HEK293 (cell line): ENCODE measurements at regions not wholly inside any gene's neighbourhood (a gene's known extent, or its start where the extent isn't known, plus 50 kb on each side); places are given as distances from the start of the nearest gene placed in this dataset.

Experiments
- SALL2 ChIP-seq: fragments of 450-650 bp; formaldehyde crosslinking; IDR thresholded peaks from 2 replicates; pipeline ENCODE4 v1.5.0; 2017; ENCODE audit warnings: missing biosample characterization, mild to moderate bottlenecking, missing genetic modification characterization, borderline replicate concordance
- ZNF211 ChIP-seq: fragments of 450-650 bp; formaldehyde crosslinking; IDR thresholded peaks from 2 replicates; pipeline ENCODE4 v1.5.1; 2016; ENCODE audit warnings: low read depth, missing biosample characterization, missing genetic modification characterization
- ZNF600 ChIP-seq: fragments of 450-650 bp; formaldehyde crosslinking; IDR thresholded peaks from 2 replicates; pipeline ENCODE4 v1.5.1; 2016; ENCODE audit warnings: missing biosample characterization, missing genetic modification characterization
- TF ChIP-seq, protein P1 (sequence below): fragments of 450-650 bp; formaldehyde crosslinking; IDR thresholded peaks from 2 replicates; pipeline ENCODE4 v1.5.1; 2016; ENCODE audit warnings: missing biosample characterization, missing genetic modification characterization

DNA sequence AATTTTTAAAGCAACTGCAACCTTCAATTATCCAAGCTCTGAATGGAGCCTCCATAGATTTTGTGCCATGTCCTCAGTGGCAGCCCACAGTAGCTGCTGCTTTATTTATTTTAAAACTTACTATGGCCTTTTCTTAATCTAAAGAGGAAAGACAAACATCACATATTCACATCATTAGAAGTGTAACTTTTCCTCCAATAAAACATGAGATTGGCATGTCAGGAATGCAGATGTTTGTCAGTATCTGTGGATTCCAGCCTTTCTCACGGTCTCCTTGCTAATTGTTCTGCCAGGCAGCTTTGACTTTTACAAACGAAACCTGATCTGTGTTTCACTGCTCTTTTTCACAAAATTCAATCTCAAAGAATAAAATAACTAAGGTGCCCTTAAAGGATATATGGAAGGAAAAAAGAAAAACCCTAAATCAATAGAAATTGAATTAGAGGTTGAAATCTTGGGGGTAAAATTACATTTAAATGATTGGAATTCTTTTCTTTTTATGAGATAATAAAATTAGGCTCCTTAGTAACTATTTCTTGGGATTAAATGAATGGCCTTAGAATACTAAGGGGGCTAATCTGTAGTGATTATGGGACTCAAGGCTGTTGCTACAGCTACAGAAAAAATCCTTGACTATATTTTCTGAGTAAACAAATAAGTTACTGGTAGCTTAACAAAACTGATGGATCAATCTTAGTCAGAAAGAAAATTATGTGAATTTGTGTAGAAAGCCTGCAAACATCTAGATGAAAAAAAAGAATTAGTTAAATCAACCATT is 151.3 kb downstream of the RTL9 start:
- TF ChIP-seq SALL2 (no peak), ZNF211 (tag by site-specific recombination) (no peak), ZNF600 (tag by site-specific recombination) (no peak)
- TF ChIP-seq, protein P1, sequence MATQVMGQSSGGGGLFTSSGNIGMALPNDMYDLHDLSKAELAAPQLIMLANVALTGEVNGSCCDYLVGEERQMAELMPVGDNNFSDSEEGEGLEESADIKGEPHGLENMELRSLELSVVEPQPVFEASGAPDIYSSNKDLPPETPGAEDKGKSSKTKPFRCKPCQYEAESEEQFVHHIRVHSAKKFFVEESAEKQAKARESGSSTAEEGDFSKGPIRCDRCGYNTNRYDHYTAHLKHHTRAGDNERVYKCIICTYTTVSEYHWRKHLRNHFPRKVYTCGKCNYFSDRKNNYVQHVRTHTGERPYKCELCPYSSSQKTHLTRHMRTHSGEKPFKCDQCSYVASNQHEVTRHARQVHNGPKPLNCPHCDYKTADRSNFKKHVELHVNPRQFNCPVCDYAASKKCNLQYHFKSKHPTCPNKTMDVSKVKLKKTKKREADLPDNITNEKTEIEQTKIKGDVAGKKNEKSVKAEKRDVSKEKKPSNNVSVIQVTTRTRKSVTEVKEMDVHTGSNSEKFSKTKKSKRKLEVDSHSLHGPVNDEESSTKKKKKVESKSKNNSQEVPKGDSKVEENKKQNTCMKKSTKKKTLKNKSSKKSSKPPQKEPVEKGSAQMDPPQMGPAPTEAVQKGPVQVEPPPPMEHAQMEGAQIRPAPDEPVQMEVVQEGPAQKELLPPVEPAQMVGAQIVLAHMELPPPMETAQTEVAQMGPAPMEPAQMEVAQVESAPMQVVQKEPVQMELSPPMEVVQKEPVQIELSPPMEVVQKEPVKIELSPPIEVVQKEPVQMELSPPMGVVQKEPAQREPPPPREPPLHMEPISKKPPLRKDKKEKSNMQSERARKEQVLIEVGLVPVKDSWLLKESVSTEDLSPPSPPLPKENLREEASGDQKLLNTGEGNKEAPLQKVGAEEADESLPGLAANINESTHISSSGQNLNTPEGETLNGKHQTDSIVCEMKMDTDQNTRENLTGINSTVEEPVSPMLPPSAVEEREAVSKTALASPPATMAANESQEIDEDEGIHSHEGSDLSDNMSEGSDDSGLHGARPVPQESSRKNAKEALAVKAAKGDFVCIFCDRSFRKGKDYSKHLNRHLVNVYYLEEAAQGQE = no peak
